HG03095 (cell line): ENCODE measurements at regions not wholly inside any gene's neighbourhood (a gene's known extent, or its start where the extent isn't known, plus 50 kb on each side); places are given as distances from the start of the nearest gene placed in this dataset.

ENCODE experiments used
- ATAC-seq: cut with Tn5 transposase; IDR thresholded peaks from one replicate; pipeline ENCODE4 v1.9.1; 2021; ENCODE audit warnings: moderate library complexity; ENCODE audit not compliant: unreplicated experiment

- ATAC-seq: no peak
These were observed 210.9 kb downstream of the ESM1 start for GRCh38 chr5:54774281-54775170.

GRCh38 chr5:54772684-54773083, 212.7 kb downstream of the ESM1 start:
- no peak for ATAC-seq

- no peak for ATAC-seq
These were observed 213.2 kb downstream of the ESM1 start for GRCh38 chr5:54772231-54772630.

- no peak for ATAC-seq
These were observed 215.6 kb downstream of the ESM1 start for GRCh38 chr5:54769746-54770145.

GRCh38 chr5:54769072-54769471, 216.3 kb downstream of the ESM1 start:
- ATAC-seq: no peak

- no peak for ATAC-seq
These were observed 218.6 kb downstream of the ESM1 start for GRCh38 chr5:54766748-54767147.

GRCh38 chr5:54765165-54766028, 220.0 kb downstream of the ESM1 start:
- no peak for ATAC-seq

GRCh38 chr5:54764102-54765090, 221.0 kb downstream of the ESM1 start:
- no peak for ATAC-seq

- ATAC-seq: no peak
These were observed 224.1 kb downstream of the ESM1 start for GRCh38 chr5:54761213-54761701.

- no peak for ATAC-seq
These were observed 225.0 kb downstream of the ESM1 start for GRCh38 chr5:54760182-54760935.

GRCh38 chr5:54758038-54758437, 227.4 kb downstream of the ESM1 start:
- ATAC-seq: no peak

GRCh38 chr5:54757541-54757940, 227.9 kb downstream of the ESM1 start:
- no peak for ATAC-seq

- ATAC-seq: no peak
These were observed 228.5 kb downstream of the ESM1 start for GRCh38 chr5:54756796-54757402.

- ATAC-seq: no peak
These were observed 229.1 kb downstream of the ESM1 start for GRCh38 chr5:54756301-54756700.

- no peak for ATAC-seq
These were observed 230.5 kb downstream of the ESM1 start for GRCh38 chr5:54754878-54755277.

GRCh38 chr5:54754420-54754819, 231.0 kb downstream of the ESM1 start:
- ATAC-seq: no peak

GRCh38 chr5:54753753-54754152, 231.6 kb downstream of the ESM1 start:
- ATAC-seq: no peak

- ATAC-seq: peak; percentile 88
These were observed 232.4 kb downstream of the ESM1 start for GRCh38 chr5:54753034-54753433.

GRCh38 chr5:54748527-54748926, 231.0 kb downstream of the SNX18 start:
- ATAC-seq: no peak
